ENCODE measurements at regions not wholly inside any gene's neighbourhood (a gene's known extent, or its start where the extent isn't known, plus 50 kb on each side); places are given as distances from the start of the nearest gene placed in this dataset.
A peak's percentile ranks its signal among the peaks of the same experiment; 100 is the strongest.

- DNase-seq (ENCODE audit: low read depth): peak; percentile 84
Observed at GRCh38 chr2:34105006-34105767, 506.1 kb upstream of the FAM98A start.

GRCh38 chr2:34104601-34105000, 505.5 kb upstream of the FAM98A start:
- peak; percentile 56 for DNase-seq (ENCODE audit: low read depth)

GRCh38 chr2:34103437-34103836, 504.3 kb upstream of the FAM98A start:
- no peak for DNase-seq (ENCODE audit: low read depth)

- no peak for DNase-seq (ENCODE audit: low read depth)
Observed at GRCh38 chr2:34102339-34102738, 503.2 kb upstream of the FAM98A start.

- DNase-seq (ENCODE audit: low read depth): no peak
Observed at GRCh38 chr2:34099377-34099776, 500.3 kb upstream of the FAM98A start.

GRCh38 chr2:34098256-34098655, 499.2 kb upstream of the FAM98A start:
- no peak for DNase-seq (ENCODE audit: low read depth)

- DNase-seq (ENCODE audit: low read depth): peak; percentile 58
Observed at GRCh38 chr2:34096562-34097171, 497.6 kb upstream of the FAM98A start.

GRCh38 chr2:34093790-34094189, 494.7 kb upstream of the FAM98A start:
- no peak for DNase-seq (ENCODE audit: low read depth)

- no peak for DNase-seq (ENCODE audit: low read depth)
Observed at GRCh38 chr2:34070196-34070595, 471.1 kb upstream of the FAM98A start.

- no peak for DNase-seq (ENCODE audit: low read depth)
Observed at GRCh38 chr2:34069604-34070003, 470.5 kb upstream of the FAM98A start.

- DNase-seq (ENCODE audit: low read depth): no peak
Observed at GRCh38 chr2:34050413-34050812, 451.3 kb upstream of the FAM98A start.

- DNase-seq (ENCODE audit: low read depth): no peak
Observed at GRCh38 chr2:34045101-34045655, 446.1 kb upstream of the FAM98A start.

- DNase-seq (ENCODE audit: low read depth): no peak
Observed at GRCh38 chr2:34037886-34038285, 438.8 kb upstream of the FAM98A start.

GRCh38 chr2:34037157-34037556, 438.1 kb upstream of the FAM98A start:
- DNase-seq (ENCODE audit: low read depth): no peak

- DNase-seq (ENCODE audit: low read depth): peak; percentile 73
Observed at GRCh38 chr2:34031097-34031496, 432.0 kb upstream of the FAM98A start.

- no peak for DNase-seq (ENCODE audit: low read depth)
Observed at GRCh38 chr2:34030273-34030672, 431.2 kb upstream of the FAM98A start.

- no peak for DNase-seq (ENCODE audit: low read depth)
Observed at GRCh38 chr2:34029073-34029472, 430.0 kb upstream of the FAM98A start.

GRCh38 chr2:34025196-34025595, 426.1 kb upstream of the FAM98A start:
- DNase-seq (ENCODE audit: low read depth): peak; percentile 46

GRCh38 chr2:34012715-34013302, 413.7 kb upstream of the FAM98A start:
- peak; percentile 61 for DNase-seq (ENCODE audit: low read depth)

- DNase-seq (ENCODE audit: low read depth): no peak
Observed at GRCh38 chr2:34011684-34012083, 412.6 kb upstream of the FAM98A start.

GRCh38 chr2:34005901-34006300, 406.8 kb upstream of the FAM98A start:
- no peak for DNase-seq (ENCODE audit: low read depth)

GRCh38 chr2:34004936-34005335, 405.8 kb upstream of the FAM98A start:
- no peak for DNase-seq (ENCODE audit: low read depth)

- no peak for DNase-seq (ENCODE audit: low read depth)
Observed at GRCh38 chr2:34003795-34004194, 404.7 kb upstream of the FAM98A start.

Measured in RPMI7951 (cell line).